ENCODE measurements at regions not wholly inside any gene's neighbourhood (a gene's known extent, or its start where the extent isn't known, plus 50 kb on each side); places are given as distances from the start of the nearest gene placed in this dataset.

DNA sequence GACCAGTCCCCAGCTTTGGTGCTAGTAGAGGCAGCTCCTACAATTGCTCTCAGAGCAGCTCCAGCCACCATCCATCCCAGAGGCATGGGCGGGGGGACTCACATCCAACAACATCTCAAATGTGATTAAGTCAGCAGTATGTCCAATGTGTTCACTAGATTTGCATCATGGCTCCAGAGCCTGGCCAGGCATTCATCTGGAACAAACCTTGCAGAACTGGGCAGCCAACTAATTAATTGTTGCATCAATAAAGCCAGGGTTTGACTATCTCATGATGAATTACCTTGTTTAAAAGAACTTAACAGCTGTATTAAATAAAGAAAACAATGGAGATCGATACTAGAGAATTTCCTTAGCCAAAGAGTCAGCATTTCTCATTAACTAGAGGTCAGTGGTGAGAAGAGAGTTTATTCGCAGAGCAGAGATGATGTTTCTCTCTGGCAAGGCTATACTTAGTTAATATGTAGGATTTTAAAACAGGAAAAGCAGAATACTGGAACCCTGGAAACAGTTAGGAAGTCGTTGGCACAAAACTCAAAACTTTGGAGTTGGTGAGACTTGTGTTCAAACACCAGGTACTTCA, 494.4 kb downstream of the GRIN2A start:
- DNase-seq (ENCODE audit: low spot score), result no peak

DNA sequence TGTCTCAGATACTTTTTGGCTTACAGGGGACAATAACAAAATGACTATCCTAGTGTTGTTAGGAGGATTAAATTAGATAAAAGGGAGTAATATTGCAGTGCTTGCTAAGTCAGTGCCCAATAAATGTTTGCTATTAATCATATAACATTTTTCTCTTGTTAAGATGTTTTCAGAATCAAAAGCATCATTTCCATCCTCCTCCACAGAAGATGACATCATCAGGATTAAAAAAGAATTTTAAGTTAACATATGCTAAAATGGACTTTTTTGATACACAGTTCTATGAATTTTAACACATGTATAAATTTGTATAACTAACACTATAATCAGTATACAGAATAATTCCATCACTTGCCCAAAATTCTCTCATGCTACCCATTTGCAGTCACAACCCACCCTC, 492.6 kb downstream of the GRIN2A start:
- no peak for DNase-seq (ENCODE audit: low spot score)

DNA sequence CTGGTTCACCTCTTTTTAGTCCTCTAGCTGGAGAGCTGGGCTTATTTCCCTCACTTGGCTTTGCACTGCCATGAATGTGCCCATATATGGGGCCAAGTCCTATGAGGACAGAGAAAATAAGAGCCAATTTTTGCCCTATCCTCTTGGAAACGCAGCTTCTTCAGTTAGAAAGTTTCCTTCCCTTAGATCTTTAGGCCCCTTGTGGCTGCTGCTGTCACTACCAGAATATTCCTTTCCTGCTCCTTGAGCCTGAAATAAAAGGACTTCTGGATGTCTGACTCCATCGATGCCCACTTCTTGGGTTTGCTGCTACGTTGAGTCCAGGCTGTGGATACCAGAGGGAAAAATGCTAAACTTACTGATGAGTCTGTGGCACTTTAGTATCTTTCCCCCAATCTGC, 487.1 kb downstream of the GRIN2A start:
- DNase-seq (ENCODE audit: low spot score), result no peak

Data from COLO829 (cell line).